Neural progenitor cell (in vitro differentiated cells): ENCODE measurements at regions not wholly inside any gene's neighbourhood (a gene's known extent, or its start where the extent isn't known, plus 50 kb on each side); places are given as distances from the start of the nearest gene placed in this dataset.

ENCODE experiments used
- EZH2 ChIP-seq: fragments of 200-600 bp; sonication (generic); IDR thresholded peaks from 2 replicates; pipeline ENCODE4 v1.6.1; 2017; ENCODE audit warnings: antibody characterized with exemption, mild to moderate bottlenecking, moderate library complexity
- TF ChIP-seq, protein P1 (sequence below): fragments of 200-600 bp; sonication (generic); IDR thresholded peaks from 2 replicates; pipeline ENCODE4 v1.5.1; 2017; ENCODE audit warnings: antibody characterized with exemption, mild to moderate bottlenecking

GRCh38 chrX:40249582-40249981, 151.8 kb upstream of the BCOR start:
- TF ChIP-seq EZH2, result no peak
- TF ChIP-seq, protein P1, sequence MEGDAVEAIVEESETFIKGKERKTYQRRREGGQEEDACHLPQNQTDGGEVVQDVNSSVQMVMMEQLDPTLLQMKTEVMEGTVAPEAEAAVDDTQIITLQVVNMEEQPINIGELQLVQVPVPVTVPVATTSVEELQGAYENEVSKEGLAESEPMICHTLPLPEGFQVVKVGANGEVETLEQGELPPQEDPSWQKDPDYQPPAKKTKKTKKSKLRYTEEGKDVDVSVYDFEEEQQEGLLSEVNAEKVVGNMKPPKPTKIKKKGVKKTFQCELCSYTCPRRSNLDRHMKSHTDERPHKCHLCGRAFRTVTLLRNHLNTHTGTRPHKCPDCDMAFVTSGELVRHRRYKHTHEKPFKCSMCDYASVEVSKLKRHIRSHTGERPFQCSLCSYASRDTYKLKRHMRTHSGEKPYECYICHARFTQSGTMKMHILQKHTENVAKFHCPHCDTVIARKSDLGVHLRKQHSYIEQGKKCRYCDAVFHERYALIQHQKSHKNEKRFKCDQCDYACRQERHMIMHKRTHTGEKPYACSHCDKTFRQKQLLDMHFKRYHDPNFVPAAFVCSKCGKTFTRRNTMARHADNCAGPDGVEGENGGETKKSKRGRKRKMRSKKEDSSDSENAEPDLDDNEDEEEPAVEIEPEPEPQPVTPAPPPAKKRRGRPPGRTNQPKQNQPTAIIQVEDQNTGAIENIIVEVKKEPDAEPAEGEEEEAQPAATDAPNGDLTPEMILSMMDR, result no peak
